ENCODE measurements at regions not wholly inside any gene's neighbourhood (a gene's known extent, or its start where the extent isn't known, plus 50 kb on each side); places are given as distances from the start of the nearest gene placed in this dataset.

- Histone ChIP-seq H3K27me3 (ENCODE audit: control insufficient read depth in 4 of 4, insufficient read depth in 4 of 4, low read length in 3 of 4) (no peaks in the 10 kb centered on the region), H3K4me3 (ENCODE audit: low read depth in 1 of 3, low read length in 3 of 3) (no peak overlapping the region), H3K9ac (ENCODE audit: low read depth in 1 of 2, low read length in 2 of 2) (no peak overlapping the region), H3K36me3 (ENCODE audit: control insufficient read depth in 4 of 4, insufficient read depth in 3 of 4, low read depth in 1 of 4, low read length in 3 of 4) (no peaks in the 10 kb centered on the region), H3K4me1 (ENCODE audit: control insufficient read depth in 4 of 4, insufficient read depth in 4 of 4, low read length in 3 of 4) (no peaks in the 10 kb centered on the region), H3K9me3 (ENCODE audit: control insufficient read depth in 4 of 4, low read length in 3 of 4) (no peaks in the 10 kb centered on the region), H3K27ac (ENCODE audit: low read depth in 1 of 2, low read length in 2 of 2) (no peak overlapping the region)
- DNase-seq (ENCODE audit: low spot score): no peak
- TF ChIP-seq, protein P1, sequence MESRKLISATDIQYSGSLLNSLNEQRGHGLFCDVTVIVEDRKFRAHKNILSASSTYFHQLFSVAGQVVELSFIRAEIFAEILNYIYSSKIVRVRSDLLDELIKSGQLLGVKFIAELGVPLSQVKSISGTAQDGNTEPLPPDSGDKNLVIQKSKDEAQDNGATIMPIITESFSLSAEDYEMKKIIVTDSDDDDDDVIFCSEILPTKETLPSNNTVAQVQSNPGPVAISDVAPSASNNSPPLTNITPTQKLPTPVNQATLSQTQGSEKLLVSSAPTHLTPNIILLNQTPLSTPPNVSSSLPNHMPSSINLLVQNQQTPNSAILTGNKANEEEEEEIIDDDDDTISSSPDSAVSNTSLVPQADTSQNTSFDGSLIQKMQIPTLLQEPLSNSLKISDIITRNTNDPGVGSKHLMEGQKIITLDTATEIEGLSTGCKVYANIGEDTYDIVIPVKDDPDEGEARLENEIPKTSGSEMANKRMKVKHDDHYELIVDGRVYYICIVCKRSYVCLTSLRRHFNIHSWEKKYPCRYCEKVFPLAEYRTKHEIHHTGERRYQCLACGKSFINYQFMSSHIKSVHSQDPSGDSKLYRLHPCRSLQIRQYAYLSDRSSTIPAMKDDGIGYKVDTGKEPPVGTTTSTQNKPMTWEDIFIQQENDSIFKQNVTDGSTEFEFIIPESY (IDR thresholded peaks at IDR 0.05): no peak
- TF ChIP-seq EGR1 (IDR thresholded peaks at IDR 0.05; ENCODE audit: low read depth in 2 of 2): no peak
- TF ChIP-seq SP1 (IDR thresholded peaks at IDR 0.05): no peak
- TF ChIP-seq, protein P2, sequence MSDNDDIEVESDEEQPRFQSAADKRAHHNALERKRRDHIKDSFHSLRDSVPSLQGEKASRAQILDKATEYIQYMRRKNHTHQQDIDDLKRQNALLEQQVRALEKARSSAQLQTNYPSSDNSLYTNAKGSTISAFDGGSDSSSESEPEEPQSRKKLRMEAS (IDR thresholded peaks at IDR 0.05): no peak
- TF ChIP-seq HNF4G (IDR thresholded peaks at IDR 0.05): no peak
- TF ChIP-seq RAD21 (IDR thresholded peaks at IDR 0.05): no peak
- TF ChIP-seq FOXA2 (IDR thresholded peaks at IDR 0.05): no peak
- TF ChIP-seq TAF1 (conservative IDR thresholded peaks at IDR 0.05): no peak
- no peak for TF ChIP-seq JUND (IDR thresholded peaks at IDR 0.05)
- no peak for TF ChIP-seq FOXA1 (IDR thresholded peaks at IDR 0.05)
- no peak for TF ChIP-seq REST (IDR thresholded peaks at IDR 0.05)
- no peak for TF ChIP-seq HNF4A (conservative IDR thresholded peaks at IDR 0.05)
- 51% methylated on average over 7 of the region's 7 CpGs for WGBS
Measured at GRCh38 chr6:102742754-102743356, 1349.3 kb downstream of the GRIK2 start.

DNA sequence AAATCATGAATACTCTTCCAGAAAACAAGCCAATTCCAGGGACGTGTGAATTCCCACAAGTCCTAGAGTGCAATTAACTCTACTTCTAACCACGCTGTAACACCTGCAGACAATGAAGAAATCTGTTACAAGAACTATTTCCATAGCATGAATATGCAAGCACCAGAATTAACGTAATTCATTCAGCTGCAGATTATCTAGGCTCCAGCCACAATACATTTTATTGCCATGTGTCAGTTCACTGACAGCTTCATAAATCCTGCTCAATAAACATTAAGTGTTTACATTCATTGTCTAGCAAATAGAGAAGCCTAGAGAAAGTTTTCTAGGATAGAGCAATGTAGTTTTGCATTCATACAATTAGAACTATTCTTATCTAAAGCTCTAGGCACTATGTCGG is 1348.5 kb downstream of the GRIK2 start:
- DNase-seq (ENCODE audit: low spot score): no peak
- Histone ChIP-seq H3K27me3 (ENCODE audit: control insufficient read depth in 4 of 4, insufficient read depth in 4 of 4, low read length in 3 of 4) (no peaks in the 10 kb centered on the region), H3K36me3 (ENCODE audit: control insufficient read depth in 4 of 4, insufficient read depth in 3 of 4, low read depth in 1 of 4, low read length in 3 of 4) (no peaks in the 10 kb centered on the region), H3K4me1 (ENCODE audit: control insufficient read depth in 4 of 4, insufficient read depth in 4 of 4, low read length in 3 of 4) (no peaks in the 10 kb centered on the region), H3K4me3 (ENCODE audit: low read depth in 1 of 3, low read length in 3 of 3) (no peak overlapping the region), H3K9me3 (ENCODE audit: control insufficient read depth in 4 of 4, low read length in 3 of 4) (no peaks in the 10 kb centered on the region), H3K27ac (ENCODE audit: low read depth in 1 of 2, low read length in 2 of 2) (no peak overlapping the region), H3K9ac (ENCODE audit: low read depth in 1 of 2, low read length in 2 of 2) (no peak overlapping the region)
- WGBS: 31% methylated on average over 4 of the region's 4 CpGs
- no peak for TF ChIP-seq HNF4A (conservative IDR thresholded peaks at IDR 0.05)
- TF ChIP-seq REST (IDR thresholded peaks at IDR 0.05): no peak
- TF ChIP-seq, protein P1 (IDR thresholded peaks at IDR 0.05): no peak
- TF ChIP-seq, protein P3, sequence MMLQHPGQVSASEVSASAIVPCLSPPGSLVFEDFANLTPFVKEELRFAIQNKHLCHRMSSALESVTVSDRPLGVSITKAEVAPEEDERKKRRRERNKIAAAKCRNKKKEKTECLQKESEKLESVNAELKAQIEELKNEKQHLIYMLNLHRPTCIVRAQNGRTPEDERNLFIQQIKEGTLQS (IDR thresholded peaks at IDR 0.05): no peak
- TF ChIP-seq CTCF (IDR thresholded peaks at IDR 0.05; ENCODE audit: low read depth, low read length, missing input control): no peak
- TF ChIP-seq, protein P2 (IDR thresholded peaks at IDR 0.05): no peak
- TF ChIP-seq RXRA (IDR thresholded peaks at IDR 0.05): no peak
- TF ChIP-seq FOXA2 (IDR thresholded peaks at IDR 0.05): no peak
- no peak for TF ChIP-seq FOXA1 (IDR thresholded peaks at IDR 0.05)
- TF ChIP-seq EGR1 (IDR thresholded peaks at IDR 0.05; ENCODE audit: low read depth in 2 of 2): no peak
- TF ChIP-seq YY1 (IDR thresholded peaks at IDR 0.05): no peak
- no peak for TF ChIP-seq SP1 (IDR thresholded peaks at IDR 0.05)
- TF ChIP-seq RAD21 (IDR thresholded peaks at IDR 0.05): no peak
- no peak for TF ChIP-seq JUND (IDR thresholded peaks at IDR 0.05)
- TF ChIP-seq TAF1 (conservative IDR thresholded peaks at IDR 0.05): no peak
- no peak for TF ChIP-seq NR2F2 (IDR thresholded peaks at IDR 0.05)
- TF ChIP-seq HNF4G (IDR thresholded peaks at IDR 0.05): no peak

Data from liver (tissue), 8 donors.